Stimulated activated CD8-positive, alpha-beta memory T cell treated with anti-CD3 and anti-CD28 coated beads, Interleukin-12 subunit alpha, Interleukin-12 subunit beta, amount 100 ng/mL, for 24 hours (primary cell): ENCODE measurements at regions not wholly inside any gene's neighbourhood (a gene's known extent, or its start where the extent isn't known, plus 50 kb on each side); places are given as distances from the start of the nearest gene placed in this dataset.

ENCODE experiments used
- DNase-seq: peaks from one replicate; pipeline ENCODE4 v3.0.0-alpha.2; 2020; ENCODE audit errors: extremely low read depth

- no peak for DNase-seq
Observed at GRCh38 chr3:106610362-106610959, 741.6 kb upstream of the CBLB start.

- DNase-seq, result no peak
Observed at GRCh38 chr3:106611116-106611515, 742.3 kb upstream of the CBLB start.

- DNase-seq, result no peak
Observed at GRCh38 chr3:106611841-106612240, 743.0 kb upstream of the CBLB start.

- no peak for DNase-seq
Observed at GRCh38 chr3:106616556-106616955, 747.7 kb upstream of the CBLB start.

- DNase-seq, result no peak
Observed at GRCh38 chr3:106617276-106617675, 748.5 kb upstream of the CBLB start.

GRCh38 chr3:106620646-106621045 is 751.8 kb upstream of the CBLB start:
- no peak for DNase-seq

GRCh38 chr3:106624154-106624553 is 753.1 kb upstream of the CCDC54 start:
- DNase-seq, result no peak

- DNase-seq, result no peak
Observed at GRCh38 chr3:106628407-106628806, 748.8 kb upstream of the CCDC54 start.

- DNase-seq, result no peak
Observed at GRCh38 chr3:106629215-106629832, 747.9 kb upstream of the CCDC54 start.

GRCh38 chr3:106631373-106632108 is 745.7 kb upstream of the CCDC54 start:
- no peak for DNase-seq

- DNase-seq, result no peak
Observed at GRCh38 chr3:106635271-106635670, 742.0 kb upstream of the CCDC54 start.

- no peak for DNase-seq
Observed at GRCh38 chr3:106635826-106636225, 741.4 kb upstream of the CCDC54 start.

GRCh38 chr3:106640353-106640752 is 736.9 kb upstream of the CCDC54 start:
- no peak for DNase-seq

GRCh38 chr3:106642161-106642560 is 735.1 kb upstream of the CCDC54 start:
- DNase-seq, result no peak

- DNase-seq, result no peak
Observed at GRCh38 chr3:106643684-106644161, 733.5 kb upstream of the CCDC54 start.

GRCh38 chr3:106673926-106674569 is 703.2 kb upstream of the CCDC54 start:
- DNase-seq, result no peak

GRCh38 chr3:106675451-106675850 is 701.8 kb upstream of the CCDC54 start:
- DNase-seq, result no peak

GRCh38 chr3:106678657-106679390 is 698.4 kb upstream of the CCDC54 start:
- DNase-seq, result no peak

- no peak for DNase-seq
Observed at GRCh38 chr3:106683953-106684620, 693.2 kb upstream of the CCDC54 start.

- no peak for DNase-seq
Observed at GRCh38 chr3:106685745-106686144, 691.5 kb upstream of the CCDC54 start.

GRCh38 chr3:106687905-106688304 is 689.3 kb upstream of the CCDC54 start:
- no peak for DNase-seq
